ENCODE measurements at regions not wholly inside any gene's neighbourhood (a gene's known extent, or its start where the extent isn't known, plus 50 kb on each side); places are given as distances from the start of the nearest gene placed in this dataset.

- FAIRE-seq (no peak), DNase-seq (ENCODE audit: low spot score in 2 of 2) (no peak)
Measured at GRCh38 chr2:107358362-107358761, 468.3 kb upstream of the RGPD4 start.

- no peak for FAIRE-seq
- no peak for DNase-seq (ENCODE audit: low spot score in 2 of 2)
Measured at GRCh38 chr2:107359021-107359420, 467.7 kb upstream of the RGPD4 start.

DNA sequence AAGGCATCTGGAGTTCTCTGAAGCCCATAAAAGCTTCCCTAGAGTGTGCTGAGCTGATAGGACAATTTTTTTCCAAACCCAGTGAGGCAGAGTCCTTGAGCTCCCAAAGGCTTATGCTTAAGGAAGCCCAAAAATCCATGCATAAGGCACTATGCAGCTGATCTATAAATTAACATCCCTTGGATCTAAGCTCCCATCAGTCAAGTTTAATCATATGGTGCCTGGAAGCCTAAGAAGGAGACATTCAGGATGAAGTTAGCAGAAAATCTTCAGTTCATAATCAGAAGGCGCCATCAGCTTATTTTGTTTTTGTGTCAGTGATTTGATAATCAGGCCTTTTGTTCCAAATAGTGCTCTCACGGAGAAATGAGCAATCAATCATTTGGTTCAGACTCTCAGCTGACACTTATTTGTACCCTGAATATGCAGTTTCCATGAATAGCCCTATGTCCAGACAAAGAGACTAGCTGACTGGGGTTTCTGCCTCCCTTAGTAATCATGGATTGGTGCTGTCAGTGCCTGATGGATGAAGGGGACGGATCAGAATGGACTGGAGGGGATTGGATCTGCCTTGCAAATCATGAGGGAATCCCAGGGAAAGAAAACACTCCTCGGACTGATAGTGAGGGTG, 464.8 kb upstream of the RGPD4 start:
- no peak for DNase-seq (ENCODE audit: low spot score in 2 of 2)

DNA sequence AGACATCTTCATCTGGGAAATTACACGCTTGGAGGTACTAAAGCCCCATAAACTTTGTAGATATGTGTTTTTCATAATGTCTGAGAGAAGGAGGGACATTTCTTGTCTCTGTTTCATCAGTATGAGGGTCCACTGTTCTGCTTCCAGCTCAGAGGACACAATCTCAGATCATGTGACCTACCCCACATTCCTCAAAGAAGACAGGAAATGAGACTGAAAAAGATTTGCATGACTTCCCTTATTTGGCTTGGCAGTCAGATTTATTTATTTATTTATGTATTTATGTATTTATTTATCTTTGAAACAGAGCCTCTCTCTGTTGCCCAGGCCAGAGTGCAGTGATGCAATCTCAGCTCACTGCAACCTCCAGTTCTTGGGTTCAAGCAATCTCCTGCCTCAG, 463.7 kb upstream of the RGPD4 start:
- DNase-seq (ENCODE audit: low spot score in 2 of 2): no peak
- no peak for FAIRE-seq

More for the DNA sequence above, 464.8 kb upstream of the RGPD4 start:
- no peak for FAIRE-seq

GRCh38 chr2:107363806-107364205, 462.9 kb upstream of the RGPD4 start:
- FAIRE-seq (no peak), DNase-seq (ENCODE audit: low spot score in 2 of 2) (no peak)

DNA sequence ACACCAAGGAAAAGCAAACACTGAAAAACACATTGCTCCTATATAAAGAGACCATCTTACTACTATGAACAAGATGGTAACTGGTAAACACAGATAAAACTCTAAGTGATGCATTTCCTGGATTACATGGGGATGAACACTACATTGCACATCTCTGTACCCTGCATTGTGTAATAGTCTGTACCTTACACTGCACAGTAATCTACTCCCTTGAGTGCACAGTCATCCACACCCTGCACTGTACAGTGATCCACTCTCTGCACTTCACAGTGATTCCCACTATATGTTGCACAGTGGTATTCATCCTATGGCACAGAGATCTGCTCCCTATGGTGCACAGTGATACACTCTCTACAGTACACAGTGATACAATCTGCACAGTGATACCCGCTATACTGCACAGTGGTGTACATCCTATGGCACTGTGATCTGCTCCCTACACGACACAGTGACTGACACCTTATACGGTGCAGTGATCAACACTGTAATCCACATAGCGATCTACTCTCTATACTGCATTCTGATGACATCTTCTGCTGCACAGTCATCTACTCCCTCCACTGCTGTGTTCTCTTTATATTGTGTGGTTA, 462.2 kb upstream of the RGPD4 start:
- no peak for FAIRE-seq
- DNase-seq (ENCODE audit: low spot score in 2 of 2): no peak

DNA sequence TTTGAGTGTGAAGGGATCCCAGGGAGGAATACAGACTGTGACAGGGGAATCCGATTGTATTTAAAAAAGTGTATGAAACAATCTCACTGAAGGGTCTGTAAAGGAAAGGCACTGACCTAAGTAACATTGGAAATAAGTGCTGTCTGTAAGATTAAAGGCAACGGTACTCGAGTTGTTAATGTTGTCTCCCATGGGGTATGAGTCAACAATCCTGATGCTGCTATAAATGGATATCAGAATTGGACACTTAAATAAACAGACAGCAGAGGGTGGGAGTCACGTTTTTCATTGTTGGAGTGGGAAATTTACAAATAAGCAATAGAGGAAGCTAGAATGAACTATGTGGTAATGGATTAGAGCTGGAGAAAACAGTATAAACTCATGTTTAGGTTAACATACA, 452.4 kb upstream of the RGPD4 start:
- FAIRE-seq: no peak

DNA sequence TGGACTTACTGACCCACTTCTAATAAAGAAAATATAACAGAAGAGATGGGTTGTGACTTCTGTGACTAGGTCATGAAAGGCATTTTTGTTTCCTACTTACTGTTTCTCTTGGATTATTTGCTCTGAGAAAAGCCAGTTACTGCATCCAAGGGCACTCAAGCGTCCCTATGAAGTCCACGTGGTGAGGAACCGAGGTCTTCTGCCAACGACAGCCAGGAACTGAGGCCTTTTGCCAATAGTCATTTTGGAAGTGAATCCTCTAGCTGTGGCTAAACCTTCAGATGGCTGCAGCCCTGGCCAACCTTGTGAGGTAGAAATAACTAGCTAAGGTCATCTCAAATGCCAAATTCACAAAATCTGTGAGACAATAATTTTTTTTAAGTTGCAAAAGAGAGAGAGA, 449.8 kb upstream of the RGPD4 start:
- no peak for DNase-seq (ENCODE audit: low spot score in 2 of 2)
- FAIRE-seq: no peak

More for the DNA sequence above, 452.4 kb upstream of the RGPD4 start:
- no peak for DNase-seq (ENCODE audit: low spot score in 2 of 2)

DNA sequence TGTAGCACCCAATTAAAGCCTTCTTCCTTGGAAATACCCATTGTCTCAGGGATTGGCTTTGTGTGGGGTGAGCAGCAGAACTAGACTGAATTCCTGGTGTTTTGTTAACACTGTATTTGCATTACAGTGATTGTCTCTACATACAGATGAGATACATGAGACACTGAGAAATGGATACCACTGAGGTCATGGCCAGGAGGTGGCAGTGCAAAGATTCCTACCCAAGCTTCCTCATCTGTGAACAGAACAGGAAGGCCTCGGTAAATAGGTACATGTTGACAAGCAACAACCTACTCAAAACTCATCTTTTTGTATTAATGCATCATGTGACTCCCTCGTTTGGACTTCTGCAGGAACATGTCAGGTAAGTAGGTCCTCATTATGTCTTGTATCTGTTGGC, 445.8 kb upstream of the RGPD4 start:
- no peak for FAIRE-seq

DNA sequence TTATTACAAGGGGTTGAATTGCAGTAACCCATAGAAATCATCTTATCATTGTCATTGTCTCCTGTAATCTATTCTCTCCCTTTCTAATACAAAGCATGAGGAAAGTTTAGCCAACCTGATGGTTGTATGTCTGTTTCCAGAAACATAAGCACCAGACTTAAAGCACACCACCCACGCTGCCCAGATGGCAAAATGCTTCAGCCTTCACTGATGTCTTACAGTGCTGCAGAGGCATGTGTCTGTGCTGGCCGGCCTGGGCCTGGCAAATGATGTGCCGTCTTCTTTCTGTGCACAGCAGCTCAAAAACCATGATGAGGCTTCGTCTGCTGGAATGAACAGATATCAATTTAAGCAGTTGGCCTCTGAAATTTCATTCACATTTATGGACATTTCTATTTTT, 443.0 kb upstream of the RGPD4 start:
- FAIRE-seq (no peak), DNase-seq (ENCODE audit: low spot score in 2 of 2) (peak in 1 of 2 donors; percentile 10)

More for the DNA sequence above, 445.8 kb upstream of the RGPD4 start:
- no peak for DNase-seq (ENCODE audit: low spot score in 2 of 2)

GRCh38 chr2:107384422-107384821, 442.3 kb upstream of the RGPD4 start:
- FAIRE-seq (no peak), DNase-seq (ENCODE audit: low spot score in 2 of 2) (no peak)

GRCh38 chr2:107385921-107386320, 440.8 kb upstream of the RGPD4 start:
- FAIRE-seq: no peak
- no peak for DNase-seq (ENCODE audit: low spot score in 2 of 2)

DNA sequence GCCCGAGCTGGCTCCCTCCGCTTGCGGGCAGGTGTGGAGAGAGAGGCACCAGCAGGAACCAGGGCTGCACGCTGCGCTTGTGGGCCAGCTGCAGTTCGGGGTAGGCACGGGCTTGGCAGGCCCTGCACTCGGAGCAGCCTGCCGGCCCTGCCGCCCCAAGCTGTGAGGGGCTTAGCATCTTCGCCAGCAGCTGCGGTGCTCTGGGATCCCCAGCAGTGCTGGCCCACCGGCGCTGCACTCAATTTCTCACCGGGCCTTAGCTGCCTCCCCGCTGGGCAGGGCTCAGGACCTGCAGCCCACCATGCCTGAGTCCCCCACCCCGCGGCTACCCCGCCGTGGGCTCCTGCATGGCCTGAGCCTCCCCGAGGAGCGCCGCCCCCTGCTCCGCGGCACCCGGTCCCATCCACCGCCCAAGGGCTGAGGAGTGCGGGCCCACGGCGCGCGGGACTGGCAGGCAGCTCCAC, 434.4 kb upstream of the RGPD4 start:
- no peak for FAIRE-seq
- DNase-seq (ENCODE audit: low spot score in 2 of 2): no peak

GRCh38 chr2:107393516-107393915, 433.2 kb upstream of the RGPD4 start:
- no peak for FAIRE-seq
- DNase-seq (ENCODE audit: low spot score in 2 of 2): no peak

DNA sequence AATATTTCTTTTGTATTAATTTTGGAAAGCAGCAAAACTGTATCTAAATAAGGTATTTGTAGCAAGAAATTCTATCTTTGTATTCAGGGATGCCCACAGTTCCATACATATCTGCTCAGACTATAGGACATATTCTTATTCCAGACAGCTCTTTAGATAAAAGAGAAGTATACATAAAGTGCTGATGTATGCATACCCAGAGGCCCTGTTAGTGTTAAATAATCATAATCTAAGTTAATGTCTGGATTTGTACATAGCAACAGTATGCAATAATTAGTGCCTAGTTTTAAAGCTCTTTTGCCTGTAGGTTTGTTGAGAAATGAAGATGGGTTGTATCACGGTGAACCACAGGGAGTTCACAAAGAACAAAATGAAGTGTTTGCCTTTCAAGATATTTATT, 428.0 kb upstream of the RGPD4 start:
- FAIRE-seq: no peak
- DNase-seq (ENCODE audit: low spot score in 2 of 2): no peak

GRCh38 chr2:107402330-107402729, 424.4 kb upstream of the RGPD4 start:
- DNase-seq (ENCODE audit: low spot score in 2 of 2): no peak
- no peak for FAIRE-seq

GRCh38 chr2:107405261-107405660, 421.4 kb upstream of the RGPD4 start:
- no peak for DNase-seq (ENCODE audit: low spot score in 2 of 2)
- FAIRE-seq: no peak

DNA sequence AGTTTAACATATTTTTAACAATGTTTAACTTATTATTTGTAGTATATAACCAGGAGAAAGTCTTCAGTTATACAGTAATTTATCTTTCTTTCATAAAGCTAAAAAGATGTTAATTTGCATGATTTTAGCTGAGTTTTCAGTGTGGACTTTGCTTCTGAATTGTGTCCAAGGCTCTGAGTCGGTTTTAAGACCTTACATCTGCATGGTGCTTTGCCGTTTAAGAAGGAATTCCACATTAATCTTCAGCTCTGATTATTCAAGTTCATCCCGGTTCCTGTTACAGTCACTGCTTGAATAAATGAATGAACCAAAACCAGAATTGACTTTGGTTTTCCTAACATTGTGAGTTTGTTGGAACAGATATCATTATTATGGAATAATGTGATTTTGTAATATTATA, 419.7 kb upstream of the RGPD4 start:
- FAIRE-seq: no peak
- no peak for DNase-seq (ENCODE audit: low spot score in 2 of 2)

DNA sequence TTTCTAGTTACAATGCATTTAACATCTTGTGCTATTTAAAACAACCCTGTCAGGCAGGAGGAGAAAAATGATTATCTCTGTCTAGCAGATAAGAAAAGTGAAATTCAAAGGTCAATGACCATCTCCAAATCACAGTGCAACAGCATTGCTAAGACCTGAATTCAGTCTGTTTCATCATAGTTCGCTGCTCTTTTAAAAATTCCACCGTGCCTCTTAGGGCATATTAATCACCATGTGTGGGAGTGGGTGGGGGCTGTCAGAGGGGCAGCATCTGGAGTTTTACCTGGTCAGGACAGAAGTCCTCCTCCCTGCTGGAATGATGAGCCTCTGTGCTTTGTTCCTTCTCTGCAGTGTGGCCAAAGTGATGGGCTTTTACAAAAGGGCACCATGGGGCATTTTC, 418.7 kb upstream of the RGPD4 start:
- no peak for DNase-seq (ENCODE audit: low spot score in 2 of 2)
- FAIRE-seq: no peak

- DNase-seq (ENCODE audit: low spot score in 2 of 2): no peak
- no peak for FAIRE-seq
Measured at GRCh38 chr2:107411267-107411666, 415.4 kb upstream of the RGPD4 start.

DNA sequence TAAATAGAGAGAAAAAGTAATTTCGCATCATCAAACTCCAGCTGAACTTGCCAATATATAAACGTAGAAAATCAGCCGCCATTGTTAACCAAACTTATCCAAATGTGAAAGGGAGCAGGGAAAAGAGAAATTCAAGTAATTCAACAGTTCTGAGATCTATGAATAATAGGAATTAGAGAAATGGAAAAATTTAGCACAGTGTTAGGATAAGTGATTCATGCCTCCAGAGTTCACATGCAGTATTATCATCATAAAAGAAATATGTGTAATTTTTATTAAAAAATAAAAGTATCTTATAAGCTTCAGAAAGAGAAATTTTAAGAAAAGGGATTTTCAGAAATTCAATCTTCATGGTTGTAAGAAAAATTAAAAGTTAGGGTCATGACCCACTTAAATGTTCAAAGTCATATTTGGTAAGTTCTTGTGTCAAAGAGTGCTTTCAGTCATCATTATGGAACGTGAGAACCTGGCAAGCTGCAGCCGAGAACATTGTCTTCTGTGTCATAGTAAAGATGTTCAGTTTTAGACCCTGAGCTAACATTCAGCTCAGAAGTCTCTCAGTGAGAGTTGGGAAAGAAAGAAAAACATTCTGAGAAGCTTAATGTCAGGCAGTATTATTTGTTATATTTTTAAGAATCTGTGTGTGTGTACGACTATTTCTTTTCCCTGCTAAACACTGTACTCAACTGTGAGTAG, 414.3 kb upstream of the RGPD4 start:
- DNase-seq (ENCODE audit: low spot score in 2 of 2) (no peak), FAIRE-seq (no peak)

DNA sequence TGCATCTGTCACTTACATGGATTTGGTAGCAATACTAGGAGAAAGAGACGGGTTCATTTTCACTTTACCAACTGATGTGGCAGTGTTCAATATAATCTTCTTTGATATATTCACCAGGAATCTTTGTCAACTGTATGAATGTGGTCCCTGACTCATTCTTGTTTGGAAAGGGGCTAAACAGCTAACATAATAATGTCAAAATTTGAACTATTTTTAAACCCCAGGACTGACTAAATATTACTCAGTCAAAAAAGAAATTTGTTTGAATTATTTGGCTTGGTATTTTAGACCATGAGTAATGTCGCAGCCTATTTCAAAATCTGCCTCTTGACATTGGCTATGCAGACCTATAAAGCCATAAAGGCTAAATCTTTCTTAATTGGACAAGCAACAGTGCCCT, 413.7 kb upstream of the RGPD4 start:
- FAIRE-seq (no peak), DNase-seq (ENCODE audit: low spot score in 2 of 2) (no peak)
